ENCODE measurements at regions not wholly inside any gene's neighbourhood (a gene's known extent, or its start where the extent isn't known, plus 50 kb on each side); places are given as distances from the start of the nearest gene placed in this dataset.

GRCh38 chr20:63064310-63064709 lies 57.5 kb upstream of the BHLHE23 start:
- Histone ChIP-seq H3K4me2 (ENCODE audit: insufficient read depth, low read length) (no peak overlapping the region), H3K9me1 (replicated peaks; ENCODE audit: control insufficient read depth, extremely low read depth, insufficient read depth, low read length) (no peaks in the 10 kb centered on the region), H3K79me2 (ENCODE audit: control insufficient read depth, insufficient read depth, low read length) (no peaks in the 10 kb centered on the region), H3K27ac (ENCODE audit: insufficient read depth, low read depth, low read length) (no peak overlapping the region), H3K36me3 (ENCODE audit: control insufficient read depth in 2 of 2, extremely low read depth in 1 of 2, insufficient read depth in 2 of 2, low read length in 2 of 2) (no peaks in the 10 kb centered on the region), H3K4me3 (replicated peaks in 1 of 3; ENCODE audit: insufficient read depth in 1 of 3, low read depth in 1 of 3, low read length in 3 of 3) (no peak overlapping the region), H3K27me3 (ENCODE audit: control insufficient read depth in 2 of 2, insufficient read depth in 2 of 2, low read length in 2 of 2) (no peaks in the 10 kb centered on the region), H3K4me1 (ENCODE audit: control insufficient read depth, extremely low read depth, insufficient read depth, low read length) (no peaks in the 10 kb centered on the region), H2AFZ (ENCODE audit: low read depth, low read length) (no peak overlapping the region), H3K9ac (replicated peaks; ENCODE audit: extremely low read depth, insufficient read depth, low read length) (no peak overlapping the region), H4K20me1 (replicated peaks; ENCODE audit: control insufficient read depth, extremely low read depth, insufficient read depth, low read length) (no peaks in the 10 kb centered on the region), H3K9me3 (replicated peaks; ENCODE audit: control insufficient read depth, insufficient read depth, low read length) (no peaks in the 10 kb centered on the region)
- intact Hi-C loops (cut with micrococcal nuclease) = no loop called here
- CTCF ChIA-PET = no interaction called here
- DNase-seq (ENCODE audit: low read depth, low spot score) (no peak), FAIRE-seq (no peak)
- TF ChIP-seq JUN (IDR thresholded peaks at IDR 0.05; ENCODE audit: borderline replicate concordance, insufficient read depth, insufficient read length, low read depth) (no peak), POLR2AphosphoS5 (IDR thresholded peaks at IDR 0.05; ENCODE audit: insufficient read depth, low read depth, low read length) (no peak), GATA2 (IDR thresholded peaks at IDR 0.05; ENCODE audit: insufficient read depth, insufficient read length, low read depth, low read length) (no peak), MYC (IDR thresholded peaks at IDR 0.05; ENCODE audit: low read depth, low read length) (no peak), EZH2 (IDR thresholded peaks at IDR 0.05; ENCODE audit: borderline replicate concordance, low read depth, low read length, severe bottlenecking) (no peak), POLR2A (IDR thresholded peaks at IDR 0.05; ENCODE audit: low read depth, low read length) (no peak), FOS (IDR thresholded peaks at IDR 0.05; ENCODE audit: borderline replicate concordance, insufficient read depth, low read length) (no peak)
- TF ChIP-seq, protein P1, sequence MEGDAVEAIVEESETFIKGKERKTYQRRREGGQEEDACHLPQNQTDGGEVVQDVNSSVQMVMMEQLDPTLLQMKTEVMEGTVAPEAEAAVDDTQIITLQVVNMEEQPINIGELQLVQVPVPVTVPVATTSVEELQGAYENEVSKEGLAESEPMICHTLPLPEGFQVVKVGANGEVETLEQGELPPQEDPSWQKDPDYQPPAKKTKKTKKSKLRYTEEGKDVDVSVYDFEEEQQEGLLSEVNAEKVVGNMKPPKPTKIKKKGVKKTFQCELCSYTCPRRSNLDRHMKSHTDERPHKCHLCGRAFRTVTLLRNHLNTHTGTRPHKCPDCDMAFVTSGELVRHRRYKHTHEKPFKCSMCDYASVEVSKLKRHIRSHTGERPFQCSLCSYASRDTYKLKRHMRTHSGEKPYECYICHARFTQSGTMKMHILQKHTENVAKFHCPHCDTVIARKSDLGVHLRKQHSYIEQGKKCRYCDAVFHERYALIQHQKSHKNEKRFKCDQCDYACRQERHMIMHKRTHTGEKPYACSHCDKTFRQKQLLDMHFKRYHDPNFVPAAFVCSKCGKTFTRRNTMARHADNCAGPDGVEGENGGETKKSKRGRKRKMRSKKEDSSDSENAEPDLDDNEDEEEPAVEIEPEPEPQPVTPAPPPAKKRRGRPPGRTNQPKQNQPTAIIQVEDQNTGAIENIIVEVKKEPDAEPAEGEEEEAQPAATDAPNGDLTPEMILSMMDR (IDR thresholded peaks at IDR 0.05; ENCODE audit: extremely low read depth in 1 of 2, insufficient read depth in 1 of 2, low read depth in 1 of 2, low read length in 2 of 2) = no peak
- TF ChIP-seq, protein P2, sequence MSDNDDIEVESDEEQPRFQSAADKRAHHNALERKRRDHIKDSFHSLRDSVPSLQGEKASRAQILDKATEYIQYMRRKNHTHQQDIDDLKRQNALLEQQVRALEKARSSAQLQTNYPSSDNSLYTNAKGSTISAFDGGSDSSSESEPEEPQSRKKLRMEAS (IDR thresholded peaks at IDR 0.05; ENCODE audit: insufficient read depth, insufficient read length) = no peak
- dilution Hi-C loops (cut with MboI; ENCODE audit: extremely low pct_ligation_motif_present, low sequenced_read_pairs) = no loop called here
- POLR2A ChIA-PET = no interaction called here
- no TSS peak for BruUV-seq (replicated peaks)
